ENCODE measurements at regions not wholly inside any gene's neighbourhood (a gene's known extent, or its start where the extent isn't known, plus 50 kb on each side); places are given as distances from the start of the nearest gene placed in this dataset.

DNA sequence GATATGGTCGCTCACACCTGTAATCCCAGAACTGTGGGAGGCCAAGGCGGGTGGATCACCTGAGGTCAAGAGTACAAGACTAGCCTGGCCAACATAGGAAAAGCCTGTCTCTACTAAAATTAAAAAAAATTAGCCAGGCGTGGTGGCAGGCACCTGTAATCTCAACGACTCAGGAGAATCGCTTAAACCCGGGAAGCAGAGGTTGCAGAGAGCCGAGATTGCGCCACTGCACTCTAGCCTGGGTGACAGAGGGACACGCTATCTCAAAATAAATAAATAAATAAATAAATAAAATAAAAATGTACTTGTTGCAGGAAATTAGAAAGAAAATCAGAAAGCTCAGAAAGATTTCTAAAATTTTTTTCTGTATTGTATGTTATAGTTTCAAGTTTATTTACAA is 113.9 kb downstream of the LITAF start:
- peaks cover 0 to 9% (median 0%) of the 10 kb centered on the region in 4 experiments for H3K36me3 ChIP-seq (ENCODE audit: control insufficient read depth in 4 of 4, insufficient read depth in 4 of 4, low read length in 3 of 4)
- CTCF ChIA-PET = no interaction called here
- WGBS (ENCODE audit: insufficient coverage) = 95% methylated on average over 4 of the region's 9 CpGs
- H3K27ac ChIP-seq (ENCODE audit: insufficient read depth in 1 of 2, low read depth in 1 of 2, low read length in 2 of 2, poor library complexity in 1 of 2, severe bottlenecking in 2 of 2) = no peak overlapping the region
- POLR2A ChIA-PET = no interaction called here
- no peaks in the 10 kb centered on the region for H3K27me3 ChIP-seq (replicated peaks in 2 of 5; ENCODE audit: control insufficient read depth in 4 of 5, insufficient read depth in 5 of 5, low read length in 4 of 5)
- no peaks in the 10 kb centered on the region for H3K9me3 ChIP-seq (ENCODE audit: control extremely low read depth in 1 of 5, control insufficient read depth in 4 of 5, insufficient read depth in 2 of 5, low read depth in 1 of 5, low read length in 4 of 5)
- H3K4me1 ChIP-seq (ENCODE audit: control extremely low read depth in 1 of 4, control insufficient read depth in 4 of 4, insufficient read depth in 4 of 4, low read length in 3 of 4) = no peaks in the 10 kb centered on the region
- DNase-seq = no peak
- no peak overlapping the region for H3K4me3 ChIP-seq (ENCODE audit: control insufficient read depth in 1 of 7, extremely low read depth in 1 of 7, insufficient read depth in 4 of 7, low read depth in 2 of 7, low read length in 6 of 7)

DNA sequence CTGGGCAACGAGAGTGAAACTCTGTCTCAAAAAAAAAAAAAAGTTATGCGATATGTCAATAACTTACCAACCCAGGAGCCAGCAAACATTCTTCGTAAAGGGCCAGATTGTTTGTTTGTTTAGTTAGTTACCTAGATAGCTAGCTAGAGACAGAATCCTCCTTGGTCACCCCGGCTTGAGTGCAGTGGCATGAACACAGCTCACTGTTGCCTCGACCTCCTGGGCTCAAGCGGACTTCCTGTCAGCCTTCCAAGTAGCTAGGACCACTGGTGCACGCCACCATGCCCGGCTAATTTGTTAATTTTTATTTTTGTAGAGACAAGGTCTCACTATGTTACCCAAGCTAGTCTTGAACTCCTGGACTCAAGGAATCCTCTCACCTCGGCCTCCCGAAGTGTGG is 113.0 kb downstream of the LITAF start:
- Histone ChIP-seq H3K9me3 (ENCODE audit: control extremely low read depth in 1 of 5, control insufficient read depth in 4 of 5, insufficient read depth in 2 of 5, low read depth in 1 of 5, low read length in 4 of 5) (no peaks in the 10 kb centered on the region), H3K4me1 (ENCODE audit: control extremely low read depth in 1 of 4, control insufficient read depth in 4 of 4, insufficient read depth in 4 of 4, low read length in 3 of 4) (no peaks in the 10 kb centered on the region), H3K27me3 (replicated peaks in 2 of 5; ENCODE audit: control insufficient read depth in 4 of 5, insufficient read depth in 5 of 5, low read length in 4 of 5) (no peaks in the 10 kb centered on the region), H3K36me3 (ENCODE audit: control insufficient read depth in 4 of 4, insufficient read depth in 4 of 4, low read length in 3 of 4) (peaks cover 0 to 9% (median 0%) of the 10 kb centered on the region in 4 experiments), H3K27ac (ENCODE audit: insufficient read depth in 1 of 2, low read depth in 1 of 2, low read length in 2 of 2, poor library complexity in 1 of 2, severe bottlenecking in 2 of 2) (no peak overlapping the region), H3K4me3 (ENCODE audit: control insufficient read depth in 1 of 7, extremely low read depth in 1 of 7, insufficient read depth in 4 of 7, low read depth in 2 of 7, low read length in 6 of 7) (no peak overlapping the region)
- POLR2A ChIA-PET = no interaction called here
- CTCF ChIA-PET = interaction anchor here (0.7 kb wide), 1 partner anchor 68 kb away, joined by 3 read pairs; no protein-coding TSS in a partner anchor
- 96% methylated on average over 6 of the region's 10 CpGs for WGBS (ENCODE audit: insufficient coverage)
- no peak for DNase-seq

DNA sequence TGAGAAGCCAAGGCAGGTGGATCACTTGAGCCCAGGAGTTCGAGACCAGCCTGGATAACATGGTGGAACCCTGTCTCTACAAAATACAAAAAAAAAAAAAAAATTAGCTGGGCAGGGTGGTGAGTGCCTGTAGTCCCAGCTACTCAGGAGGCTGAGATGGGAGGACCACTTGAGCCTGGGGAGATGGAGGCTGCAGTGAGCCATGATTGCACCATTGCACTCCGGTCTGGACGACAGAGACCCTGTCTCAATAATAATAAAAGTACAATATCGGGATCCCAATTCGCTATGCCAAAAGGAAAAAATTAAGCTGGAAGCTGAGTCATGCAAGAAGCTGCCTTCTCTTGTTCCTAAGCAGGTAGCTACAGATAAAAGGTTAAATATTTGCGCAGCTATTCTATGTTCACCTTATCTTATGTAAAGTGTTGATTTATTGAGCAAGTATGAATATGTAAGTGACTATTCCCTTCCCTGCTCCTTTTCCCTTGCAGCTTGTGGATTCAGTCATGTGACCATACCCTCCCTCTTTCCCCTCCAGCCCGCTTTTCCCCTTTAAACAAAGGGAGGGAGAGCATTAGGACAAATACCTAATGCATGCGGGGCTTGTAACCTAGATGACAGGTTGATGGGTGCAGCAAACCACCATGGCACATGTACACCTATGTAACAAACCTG is 112.0 kb downstream of the LITAF start:
- Histone ChIP-seq H3K4me3 (ENCODE audit: control insufficient read depth in 1 of 7, extremely low read depth in 1 of 7, insufficient read depth in 4 of 7, low read depth in 2 of 7, low read length in 6 of 7) (no peak overlapping the region), H3K4me1 (ENCODE audit: control extremely low read depth in 1 of 4, control insufficient read depth in 4 of 4, insufficient read depth in 4 of 4, low read length in 3 of 4) (no peaks in the 10 kb centered on the region), H3K27me3 (replicated peaks in 2 of 5; ENCODE audit: control insufficient read depth in 4 of 5, insufficient read depth in 5 of 5, low read length in 4 of 5) (no peaks in the 10 kb centered on the region), H3K36me3 (ENCODE audit: control insufficient read depth in 4 of 4, insufficient read depth in 4 of 4, low read length in 3 of 4) (peaks cover 0 to 9% (median 0%) of the 10 kb centered on the region in 4 experiments), H3K27ac (ENCODE audit: insufficient read depth in 1 of 2, low read depth in 1 of 2, low read length in 2 of 2, poor library complexity in 1 of 2, severe bottlenecking in 2 of 2) (no peak overlapping the region), H3K9me3 (ENCODE audit: control extremely low read depth in 1 of 5, control insufficient read depth in 4 of 5, insufficient read depth in 2 of 5, low read depth in 1 of 5, low read length in 4 of 5) (no peaks in the 10 kb centered on the region)
- ChIA-PET POLR2A (no interaction called here), CTCF (interaction anchor here (0.8 to 1.0 kb wide), 3 partner anchors 13 to 63 kb away, joined by 3 read pairs; no protein-coding TSS in a partner anchor)
- DNase-seq = no peak
- WGBS (ENCODE audit: insufficient coverage) = 96% methylated on average over 4 of the region's 8 CpGs

DNA sequence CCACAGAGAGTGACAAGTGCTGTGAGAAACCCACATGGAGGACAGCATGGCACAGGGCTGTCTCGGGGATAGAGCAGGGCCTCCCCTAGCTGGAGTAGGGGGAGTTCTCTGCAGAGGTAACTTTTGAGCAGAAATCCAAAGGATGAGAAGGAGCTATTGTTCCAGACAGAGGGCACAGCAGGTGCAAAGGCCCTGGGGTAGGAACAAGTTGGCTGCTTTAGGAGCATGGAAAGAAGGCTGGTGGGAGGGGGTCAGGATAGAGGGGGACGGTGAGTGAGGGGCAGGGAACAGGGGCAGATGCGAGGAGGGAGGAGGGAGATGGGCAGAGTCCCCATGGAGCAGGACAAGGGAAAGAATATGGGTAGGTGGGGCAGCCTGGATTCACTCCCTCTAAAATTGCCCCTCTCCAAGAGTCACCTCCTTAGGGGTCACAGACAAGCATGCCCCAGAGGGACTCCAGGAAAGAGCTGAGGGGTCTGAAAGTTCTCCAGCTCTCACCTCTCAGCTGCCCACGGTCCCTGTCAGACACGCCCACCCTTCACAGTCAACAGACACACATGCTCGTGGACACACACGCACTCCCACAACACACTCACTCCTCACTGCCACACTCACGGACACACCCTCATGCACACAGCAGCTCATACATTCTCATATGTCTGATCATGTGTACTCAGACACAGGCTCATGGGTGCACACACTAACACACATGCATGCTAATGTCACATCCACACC is 110.7 kb downstream of the LITAF start:
- Histone ChIP-seq H3K4me1 (ENCODE audit: control extremely low read depth in 1 of 4, control insufficient read depth in 4 of 4, insufficient read depth in 4 of 4, low read length in 3 of 4) (no peaks in the 10 kb centered on the region), H3K27me3 (replicated peaks in 2 of 5; ENCODE audit: control insufficient read depth in 4 of 5, insufficient read depth in 5 of 5, low read length in 4 of 5) (no peaks in the 10 kb centered on the region), H3K36me3 (ENCODE audit: control insufficient read depth in 4 of 4, insufficient read depth in 4 of 4, low read length in 3 of 4) (peaks cover 0 to 9% (median 0%) of the 10 kb centered on the region in 4 experiments), H3K4me3 (ENCODE audit: control insufficient read depth in 1 of 7, extremely low read depth in 1 of 7, insufficient read depth in 4 of 7, low read depth in 2 of 7, low read length in 6 of 7) (no peak overlapping the region), H3K27ac (ENCODE audit: insufficient read depth in 1 of 2, low read depth in 1 of 2, low read length in 2 of 2, poor library complexity in 1 of 2, severe bottlenecking in 2 of 2) (no peak overlapping the region), H3K9me3 (ENCODE audit: control extremely low read depth in 1 of 5, control insufficient read depth in 4 of 5, insufficient read depth in 2 of 5, low read depth in 1 of 5, low read length in 4 of 5) (peaks cover 0 to 7% (median 0%) of the 10 kb centered on the region in 5 experiments)
- 99% methylated on average over 6 of the region's 8 CpGs for WGBS (ENCODE audit: insufficient coverage)
- ChIA-PET CTCF (interaction anchor here (0.8 to 1.2 kb wide), 2 partner anchors 30 to 64 kb away, joined by 3 read pairs; no protein-coding TSS in a partner anchor), POLR2A (no interaction called here)
- DNase-seq = no peak

DNA sequence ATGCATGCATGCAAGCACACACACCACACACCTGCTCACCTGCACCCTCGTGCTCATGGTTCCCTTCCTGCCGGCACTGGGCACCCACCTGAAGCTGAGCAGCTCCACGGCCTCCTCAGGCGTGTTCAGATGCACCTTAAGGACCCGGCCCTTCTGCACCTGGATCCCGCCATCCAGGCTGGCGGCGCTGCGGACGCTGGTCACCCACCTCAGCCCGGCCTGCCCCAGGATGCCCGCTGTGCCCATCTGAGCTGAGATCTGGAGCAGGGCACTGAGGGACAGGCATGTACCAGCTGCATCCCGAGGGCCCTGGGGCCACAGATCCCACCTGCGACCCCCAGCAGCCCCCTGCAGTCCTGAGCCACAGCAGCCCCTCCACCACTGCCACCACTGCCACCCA is 110.0 kb downstream of the LITAF start:
- ChIA-PET POLR2A (no interaction called here), CTCF (interaction anchor here (1.1 kb wide), 1 partner anchor 88 kb away, joined by 3 read pairs; no protein-coding TSS in a partner anchor)
- no peak overlapping the region for H3K4me3 ChIP-seq (ENCODE audit: control insufficient read depth in 1 of 7, extremely low read depth in 1 of 7, insufficient read depth in 4 of 7, low read depth in 2 of 7, low read length in 6 of 7)
- no peaks in the 10 kb centered on the region for H3K4me1 ChIP-seq (ENCODE audit: control extremely low read depth in 1 of 4, control insufficient read depth in 4 of 4, insufficient read depth in 4 of 4, low read length in 3 of 4)
- peaks cover 0 to 7% (median 0%) of the 10 kb centered on the region in 5 experiments for H3K9me3 ChIP-seq (ENCODE audit: control extremely low read depth in 1 of 5, control insufficient read depth in 4 of 5, insufficient read depth in 2 of 5, low read depth in 1 of 5, low read length in 4 of 5)
- H3K27me3 ChIP-seq (replicated peaks in 2 of 5; ENCODE audit: control insufficient read depth in 4 of 5, insufficient read depth in 5 of 5, low read length in 4 of 5) = no peaks in the 10 kb centered on the region
- over 99% methylated on average over 14 of the region's 14 CpGs for WGBS (ENCODE audit: insufficient coverage)
- H3K27ac ChIP-seq (ENCODE audit: insufficient read depth in 1 of 2, low read depth in 1 of 2, low read length in 2 of 2, poor library complexity in 1 of 2, severe bottlenecking in 2 of 2) = no peak overlapping the region
- no peak for DNase-seq
- H3K36me3 ChIP-seq (ENCODE audit: control insufficient read depth in 4 of 4, insufficient read depth in 4 of 4, low read length in 3 of 4) = peaks cover 0 to 9% (median 0%) of the 10 kb centered on the region in 4 experiments

DNA sequence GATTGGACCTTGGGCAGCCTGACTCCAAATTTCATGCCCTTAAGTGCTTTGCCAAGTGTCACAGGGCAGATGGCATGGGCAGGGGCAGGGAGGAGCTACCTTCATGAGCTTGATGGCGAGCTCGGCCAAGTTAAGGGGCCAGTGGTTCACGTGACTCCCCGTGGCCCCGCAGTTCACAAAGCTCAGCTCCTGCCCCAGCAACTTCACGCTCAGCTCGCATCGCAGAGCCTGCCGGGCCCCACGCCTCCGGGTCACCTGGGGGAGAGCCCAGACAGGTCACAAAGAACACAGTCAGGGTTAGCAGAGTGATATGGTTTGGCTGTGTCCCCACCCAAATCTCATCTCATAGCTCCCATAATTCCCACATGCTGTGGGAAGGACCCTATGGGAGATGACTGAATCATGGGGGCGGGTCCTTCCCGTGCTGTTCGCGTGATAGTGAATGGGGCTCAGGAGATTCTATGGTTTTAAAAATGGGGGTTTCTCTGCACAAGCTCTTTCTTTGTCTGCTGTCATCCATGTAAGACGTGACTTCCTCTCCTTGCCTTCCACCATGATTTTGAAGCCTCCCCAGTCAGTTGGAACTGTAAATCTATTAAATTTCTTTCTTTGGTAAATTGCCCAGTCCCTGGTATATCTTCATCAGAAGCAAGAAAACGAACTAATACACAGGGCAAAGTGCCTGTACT is 108.1 kb downstream of the LITAF start:
- Histone ChIP-seq H3K4me3 (ENCODE audit: control insufficient read depth in 1 of 7, extremely low read depth in 1 of 7, insufficient read depth in 4 of 7, low read depth in 2 of 7, low read length in 6 of 7) (no peak overlapping the region), H3K27ac (ENCODE audit: insufficient read depth in 1 of 2, low read depth in 1 of 2, low read length in 2 of 2, poor library complexity in 1 of 2, severe bottlenecking in 2 of 2) (no peak overlapping the region), H3K4me1 (ENCODE audit: control extremely low read depth in 1 of 4, control insufficient read depth in 4 of 4, insufficient read depth in 4 of 4, low read length in 3 of 4) (no peaks in the 10 kb centered on the region), H3K9me3 (ENCODE audit: control extremely low read depth in 1 of 5, control insufficient read depth in 4 of 5, insufficient read depth in 2 of 5, low read depth in 1 of 5, low read length in 4 of 5) (peaks cover 0 to 14% (median 4%) of the 10 kb centered on the region in 5 experiments), H3K27me3 (replicated peaks in 2 of 5; ENCODE audit: control insufficient read depth in 4 of 5, insufficient read depth in 5 of 5, low read length in 4 of 5) (no peaks in the 10 kb centered on the region), H3K36me3 (ENCODE audit: control insufficient read depth in 4 of 4, insufficient read depth in 4 of 4, low read length in 3 of 4) (peaks cover 0 to 12% (median 0%) of the 10 kb centered on the region in 4 experiments)
- no peak for DNase-seq
- WGBS (ENCODE audit: insufficient coverage) = 94% methylated on average over 15 of the region's 17 CpGs
- ChIA-PET CTCF (no interaction called here), POLR2A (no interaction called here)
